ENCODE measurements at regions not wholly inside any gene's neighbourhood (a gene's known extent, or its start where the extent isn't known, plus 50 kb on each side); places are given as distances from the start of the nearest gene placed in this dataset.
"Not testable (repeated sequence)": the region's sequence is repeated elsewhere in the genome, so short reads cannot be mapped to it uniquely, and the experiment has no call there.

- no peak for DNase-seq
Measured at GRCh38 chr18:22044474-22045220, 124.7 kb upstream of the GATA6 start.

DNA sequence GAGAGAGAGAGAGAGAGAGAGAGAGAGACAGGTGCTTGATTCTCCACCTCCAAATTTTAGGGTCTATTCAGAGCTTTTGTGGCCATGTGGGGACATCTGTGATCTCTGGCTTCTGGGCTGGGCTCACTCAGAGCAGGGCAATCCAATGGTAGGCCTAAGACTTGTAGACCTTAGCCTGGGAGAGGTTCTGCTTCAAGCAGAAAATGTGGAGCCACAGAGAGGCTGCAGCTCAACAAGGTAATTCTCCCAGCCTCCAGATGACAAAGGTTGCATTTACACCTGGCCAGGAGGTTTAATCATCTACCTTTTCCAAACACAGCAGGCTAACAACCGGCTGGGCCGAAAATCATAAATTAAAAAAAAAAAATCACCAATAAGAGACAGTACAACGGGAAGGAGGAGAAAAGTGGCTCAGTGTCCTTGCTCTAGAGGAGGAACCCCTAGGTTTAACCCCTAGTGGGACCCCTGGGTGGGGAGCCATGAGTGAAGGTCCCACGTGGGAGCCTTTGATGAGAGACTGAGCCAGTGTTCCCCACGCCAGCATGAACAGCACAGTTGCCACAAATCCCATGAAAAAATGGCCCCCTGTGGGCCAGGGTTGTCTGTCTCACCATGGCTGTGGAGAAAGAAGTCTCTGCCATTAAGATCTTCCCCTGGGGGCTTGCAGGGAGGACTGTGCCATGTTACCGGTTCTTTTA, 124.0 kb upstream of the GATA6 start:
- DNase-seq: no peak

- DNase-seq: no peak
Measured at GRCh38 chr18:22046473-22046872, 122.9 kb upstream of the GATA6 start.

DNA sequence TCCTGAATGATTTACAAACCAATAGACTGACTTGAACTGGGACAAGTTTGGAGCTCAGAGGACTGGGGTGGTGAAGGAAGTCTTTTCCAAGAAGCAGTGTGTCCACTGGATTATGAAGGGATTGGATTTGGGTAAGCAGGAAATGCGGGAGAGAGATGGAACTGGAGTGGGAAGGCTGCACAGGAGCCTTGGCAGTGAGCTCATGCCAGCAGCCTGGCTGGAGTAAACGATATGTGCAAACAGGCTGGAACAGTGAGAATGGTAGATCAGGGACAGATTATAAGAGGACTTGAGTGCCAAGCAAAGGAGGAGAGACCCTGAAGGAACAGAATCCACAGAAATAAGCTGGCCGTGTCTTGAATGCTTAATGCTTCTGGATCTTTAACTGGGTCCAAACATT, 121.9 kb upstream of the GATA6 start:
- no peak for DNase-seq

DNA sequence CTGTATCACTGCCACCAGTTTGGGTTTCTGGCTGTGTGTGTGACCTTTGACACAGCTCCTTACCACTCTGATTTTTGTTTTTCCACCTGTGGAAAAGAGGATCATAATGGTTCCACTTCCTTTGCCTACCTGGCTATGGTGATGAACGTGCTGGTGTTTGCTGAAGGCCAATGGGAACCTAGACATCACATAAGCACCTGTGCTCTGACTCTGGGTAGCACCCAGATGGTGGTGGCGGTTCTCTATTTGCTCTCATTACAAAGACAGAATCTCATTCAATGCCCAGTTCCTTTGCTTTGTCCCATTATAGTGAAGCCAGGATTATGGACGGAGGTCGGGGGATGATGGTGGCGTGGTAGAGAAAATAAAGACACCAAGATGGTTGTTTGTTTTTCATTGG, 121.2 kb upstream of the GATA6 start:
- no peak for DNase-seq

DNA sequence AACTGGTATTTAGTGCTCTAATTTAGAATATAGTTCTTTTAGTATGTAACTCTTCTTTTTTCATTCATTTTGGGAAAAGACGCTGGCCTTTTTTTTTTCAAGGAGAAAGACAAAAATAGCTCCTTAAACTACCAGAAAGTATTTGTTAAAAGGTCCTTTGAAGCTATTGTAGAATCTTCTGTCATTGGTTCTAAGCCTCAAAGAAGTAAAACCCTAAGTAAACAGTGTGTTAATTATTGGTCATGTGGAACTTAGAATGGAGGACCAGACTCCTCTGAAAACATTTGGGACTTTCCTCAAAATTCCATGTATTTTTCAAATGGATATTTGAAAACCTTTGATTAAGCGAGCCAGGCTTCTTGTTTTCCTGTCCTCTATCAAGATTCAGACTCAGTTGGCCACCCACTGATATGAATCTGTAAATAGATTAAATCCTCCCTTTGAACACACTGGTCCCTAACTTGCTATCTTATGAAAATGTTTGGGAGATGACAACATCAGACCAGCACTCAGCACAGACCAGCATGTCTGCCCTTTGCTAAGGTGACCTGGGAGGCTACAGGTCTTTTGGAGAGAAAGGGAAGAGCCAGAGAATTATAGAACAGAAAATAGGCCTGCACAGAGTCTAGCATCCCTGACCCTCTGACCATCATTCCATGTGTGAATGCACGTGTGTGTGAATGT, 120.3 kb upstream of the GATA6 start:
- DNase-seq: no peak

DNA sequence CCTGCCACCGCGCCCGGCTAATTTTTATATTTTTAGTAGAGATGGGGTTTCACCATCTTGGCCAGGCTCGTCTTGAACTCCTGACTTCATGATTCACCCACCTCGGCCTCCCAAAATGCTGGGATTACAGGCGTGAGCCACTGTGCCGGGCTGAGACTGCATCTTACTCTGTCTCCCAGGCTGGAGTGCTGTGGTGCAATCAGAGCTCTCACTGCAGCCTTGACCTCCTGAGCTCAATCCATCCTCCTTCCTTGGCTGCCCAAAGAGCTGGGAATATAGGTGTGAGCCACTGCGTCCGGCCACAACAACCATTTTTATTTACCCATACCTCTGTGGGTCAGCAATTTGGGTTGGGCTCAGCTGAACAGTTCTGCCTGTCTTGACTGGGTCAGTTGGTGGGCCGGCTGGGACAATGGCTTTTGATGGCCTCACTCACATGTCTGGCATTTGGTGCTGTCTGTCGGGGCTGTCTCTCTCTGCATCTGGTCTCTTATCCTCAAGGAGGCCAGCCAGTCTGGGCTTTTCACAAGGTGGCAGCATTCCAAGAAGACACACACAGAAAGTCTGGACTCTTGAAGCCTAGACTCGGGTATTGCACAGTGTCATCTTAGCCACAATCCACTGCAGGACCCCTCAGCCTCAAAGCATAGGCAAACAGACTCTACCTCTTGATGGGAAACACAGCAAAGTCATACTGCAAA, 116.8 kb upstream of the GATA6 start:
- DNase-seq: no peak

- DNase-seq: no peak
Measured at GRCh38 chr18:22055466-22056238, 113.7 kb upstream of the GATA6 start.

- no peak for DNase-seq
Measured at GRCh38 chr18:22056950-22057349, 112.4 kb upstream of the GATA6 start.

DNA sequence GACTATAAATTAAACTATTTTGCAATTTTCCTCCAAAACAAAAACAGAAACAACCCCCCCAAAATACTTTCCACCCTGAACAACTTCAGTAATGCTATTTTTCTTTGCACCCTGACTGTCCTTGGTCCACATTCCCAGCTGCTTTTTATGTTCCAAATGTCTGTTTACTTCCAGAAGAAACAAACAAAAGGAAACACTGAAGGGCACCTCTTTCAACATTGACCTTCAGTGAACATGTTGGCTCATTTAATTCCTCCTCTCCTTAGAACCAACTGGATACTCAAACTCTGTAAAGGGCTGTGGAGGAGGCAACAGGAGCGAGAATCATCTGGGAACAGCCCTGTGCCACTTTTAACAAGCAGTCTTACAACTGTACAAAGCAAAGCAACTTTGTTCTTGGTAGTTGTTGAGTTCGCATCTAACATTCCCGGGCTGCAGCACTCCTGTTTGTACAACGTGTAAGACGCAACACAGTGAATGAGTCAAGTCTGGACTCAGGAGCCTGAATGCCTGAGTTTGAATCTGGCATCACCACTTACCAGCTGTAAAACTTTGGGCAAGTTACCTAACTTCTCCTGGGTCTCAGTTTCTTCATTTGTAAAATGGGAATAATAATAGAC, 111.4 kb upstream of the GATA6 start:
- DNase-seq: no peak

DNA sequence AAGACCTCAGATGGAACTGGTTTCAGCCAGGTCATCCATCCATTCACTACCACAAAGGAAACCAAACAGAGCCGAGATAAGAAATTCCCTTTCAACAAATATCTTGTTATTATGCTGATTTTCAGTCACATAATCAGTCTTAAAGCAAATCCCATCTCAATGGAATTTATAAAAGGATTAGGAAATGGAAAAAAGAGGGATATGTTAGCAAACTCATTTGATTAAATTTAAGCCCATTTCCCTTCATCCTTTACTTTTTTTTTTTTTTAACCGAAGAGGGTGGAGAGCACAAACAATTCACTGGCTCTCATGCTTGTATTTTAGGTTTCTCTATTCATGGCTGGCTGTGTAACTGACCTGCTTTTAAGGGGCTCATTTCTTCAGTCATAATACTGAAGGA, 109.0 kb upstream of the GATA6 start:
- DNase-seq: no peak

- no peak for DNase-seq
Measured at GRCh38 chr18:22063102-22063501, 106.3 kb upstream of the GATA6 start.

DNA sequence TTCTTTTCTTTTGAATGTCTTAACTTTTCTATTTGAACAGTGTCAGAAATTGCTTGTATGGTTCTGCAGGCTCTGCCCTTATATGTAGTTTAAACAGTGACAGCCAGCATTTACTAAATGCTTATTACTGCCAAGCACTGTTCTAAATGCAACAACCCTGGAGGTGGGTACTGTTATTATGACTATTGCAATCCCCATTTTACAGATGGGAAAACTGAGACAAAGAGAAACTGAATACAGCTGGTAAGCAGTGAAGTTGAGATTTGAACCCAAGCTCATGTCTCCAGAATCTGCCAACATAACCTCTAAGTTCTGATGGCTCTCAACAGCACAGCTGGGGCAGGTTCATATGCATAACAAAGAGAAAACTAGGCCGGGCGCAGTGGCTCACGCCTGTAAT, 105.7 kb upstream of the GATA6 start:
- DNase-seq: no peak

GRCh38 chr18:22064581-22064980, 104.8 kb upstream of the GATA6 start:
- DNase-seq: no peak

DNA sequence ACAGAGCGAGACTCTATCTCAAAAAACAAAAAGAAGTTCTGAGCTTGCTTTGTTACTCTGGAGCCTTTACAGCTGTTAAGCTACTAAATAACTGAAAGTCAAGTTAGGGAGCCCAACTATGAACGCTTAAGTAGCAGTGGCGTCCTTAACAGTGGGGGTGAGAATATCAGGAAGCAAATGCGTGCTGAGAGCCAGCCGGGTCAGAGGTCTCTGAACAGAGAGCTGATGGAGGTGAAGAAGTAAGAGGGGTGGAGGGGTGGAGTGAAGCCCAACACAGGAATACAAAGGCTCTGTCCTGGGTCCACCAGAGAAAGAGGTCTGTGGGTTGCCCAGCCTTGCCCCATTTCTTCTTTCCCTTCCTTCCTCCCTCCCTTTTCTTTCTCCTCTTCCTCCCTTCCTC, 104.1 kb upstream of the GATA6 start:
- DNase-seq: no peak

- no peak for DNase-seq
Measured at GRCh38 chr18:22066083-22066485, 103.3 kb upstream of the GATA6 start.

DNA sequence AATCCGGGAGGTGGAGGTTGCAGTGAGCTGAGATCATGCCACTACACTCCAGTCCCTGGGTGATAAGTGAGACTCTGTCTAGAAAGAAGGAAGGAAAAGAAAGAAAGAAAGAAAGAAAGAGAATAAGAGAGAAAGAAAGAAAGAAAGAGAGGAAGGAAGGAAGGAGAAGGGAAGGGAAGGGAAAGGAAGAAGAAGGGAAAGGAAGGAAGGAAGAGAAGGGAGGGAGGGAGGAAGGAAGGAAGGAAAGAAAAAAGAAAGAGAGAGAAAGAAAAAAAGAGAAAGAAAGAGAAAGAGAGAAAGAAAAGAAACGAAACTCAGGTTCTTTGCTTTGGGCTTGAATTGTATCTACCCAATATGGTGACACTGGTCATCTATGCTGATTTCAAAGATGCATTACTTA, 102.3 kb upstream of the GATA6 start:
- DNase-seq: no peak

- DNase-seq: no peak
Measured at GRCh38 chr18:22067682-22068081, 101.7 kb upstream of the GATA6 start.

GRCh38 chr18:22068784-22069183, 100.6 kb upstream of the GATA6 start:
- DNase-seq: not testable (repeated sequence)

DNA sequence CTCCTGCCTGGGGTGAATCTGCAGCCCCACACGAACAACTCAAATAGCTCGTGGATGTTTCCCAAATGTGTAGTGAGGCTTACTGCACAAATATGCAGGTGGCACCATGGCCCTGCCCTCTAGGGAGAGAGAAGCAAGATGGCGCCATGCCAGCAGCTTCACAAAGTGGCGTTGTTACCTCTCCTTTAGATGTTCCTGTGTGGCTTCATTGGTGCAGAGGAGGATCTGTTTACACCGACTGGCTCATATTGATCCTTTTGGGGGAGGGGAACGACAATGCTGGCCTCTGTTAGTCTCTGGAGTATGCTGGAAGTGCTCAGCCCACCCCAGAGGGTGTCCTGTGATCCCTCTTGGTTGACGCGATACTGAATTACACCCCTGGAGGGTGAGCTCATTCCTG, 99.5 kb upstream of the GATA6 start:
- no peak for DNase-seq

DNA sequence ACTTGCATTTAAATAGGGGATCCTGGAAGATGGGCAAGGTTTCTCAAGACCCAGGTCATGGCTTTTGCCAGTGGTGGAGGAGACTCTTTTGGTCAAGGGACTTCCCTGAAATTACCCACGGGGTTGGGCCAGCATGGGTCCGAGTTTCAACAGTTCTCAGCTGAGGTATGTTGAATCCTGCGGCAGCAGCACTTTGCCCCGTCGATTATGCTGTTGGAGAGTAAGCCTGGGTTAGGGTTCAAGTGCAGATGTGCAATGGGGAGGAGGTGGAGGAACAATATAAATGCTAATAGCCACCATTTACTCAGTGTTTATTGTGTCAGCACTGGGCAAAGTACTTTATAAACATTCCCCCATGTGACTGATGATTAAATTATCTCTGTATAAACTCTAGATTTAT, 96.0 kb upstream of the GATA6 start:
- DNase-seq: no peak

Data from SHP77 (cell line).